ENCODE measurements at regions not wholly inside any gene's neighbourhood (a gene's known extent, or its start where the extent isn't known, plus 50 kb on each side); places are given as distances from the start of the nearest gene placed in this dataset.

DNA sequence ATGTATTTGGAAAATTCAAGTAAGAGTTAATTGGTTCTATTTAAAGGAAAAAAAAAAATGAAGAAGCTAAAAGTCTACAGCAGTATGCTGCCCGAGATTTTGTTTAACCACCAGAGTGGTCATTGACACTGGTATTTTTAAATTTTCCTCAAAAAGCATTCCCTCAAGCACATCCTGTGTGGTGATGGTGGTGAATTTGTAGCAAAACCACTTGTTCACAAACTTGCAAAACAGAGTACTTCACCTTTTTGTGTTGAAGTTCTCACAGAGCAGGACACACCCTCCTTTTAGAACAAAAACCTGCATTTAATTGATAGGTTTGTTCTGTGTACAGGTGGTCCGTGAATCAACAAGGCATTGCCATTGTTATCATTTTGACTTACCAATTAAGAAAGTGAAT, 374.2 kb downstream of the EFNA5 start:
- Histone ChIP-seq H3K27me3 (ENCODE audit: low read depth, low read length) (peaks cover 20% of the 10 kb centered on the region), H3K4me1 (ENCODE audit: low read length) (peaks cover 27% of the 10 kb centered on the region), H3K27ac (ENCODE audit: low read length) (no peak overlapping the region), H3K4me3 (ENCODE audit: low read length) (no peak overlapping the region), H3K79me2 (ENCODE audit: low read length) (no peaks in the 10 kb centered on the region), H4K20me1 (ENCODE audit: insufficient read depth, low read length) (no peaks in the 10 kb centered on the region), H3K9ac (ENCODE audit: low read length) (no peak overlapping the region), H2AFZ (ENCODE audit: low read depth, low read length) (no peak overlapping the region), H3K9me3 (ENCODE audit: insufficient read depth, low read length) (no peaks in the 10 kb centered on the region), H3K36me3 (replicated peaks; ENCODE audit: low read depth, low read length) (no peaks in the 10 kb centered on the region), H3K4me2 (ENCODE audit: low read length) (no peak overlapping the region)
- TF ChIP-seq EZH2phosphoT487 (IDR thresholded peaks at IDR 0.05; ENCODE audit: low read depth) = no peak
- TF ChIP-seq CTCF (IDR thresholded peaks at IDR 0.05; ENCODE audit: low read depth, low read length) = no peak

DNA sequence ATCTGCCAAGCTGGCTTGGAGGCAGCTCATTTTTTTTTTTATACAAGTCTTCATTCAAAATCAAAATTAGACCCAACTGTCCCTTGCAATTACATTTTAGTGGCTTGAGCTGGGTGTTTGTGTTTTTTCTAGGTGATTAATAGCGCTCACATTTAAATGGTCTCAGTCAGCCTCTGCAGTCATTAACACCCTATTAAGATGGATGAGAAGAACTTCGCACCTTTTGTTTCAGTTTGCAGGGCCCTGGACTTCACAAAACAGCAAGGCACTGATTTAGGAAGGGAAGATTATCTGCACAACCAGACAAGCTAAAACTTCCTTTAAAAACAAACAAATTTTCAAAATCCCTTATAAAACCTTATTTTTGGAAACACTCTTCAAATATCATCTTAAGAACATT, 374.8 kb downstream of the EFNA5 start:
- H3K36me3 ChIP-seq (replicated peaks; ENCODE audit: low read depth, low read length) = no peaks in the 10 kb centered on the region
- no peaks in the 10 kb centered on the region for H3K9me3 ChIP-seq (ENCODE audit: insufficient read depth, low read length)
- TF ChIP-seq EZH2phosphoT487 (IDR thresholded peaks at IDR 0.05; ENCODE audit: low read depth) (no peak), CTCF (IDR thresholded peaks at IDR 0.05; ENCODE audit: low read depth, low read length) (no peak)
- H3K4me1 ChIP-seq (ENCODE audit: low read length) = peaks cover 21% of the 10 kb centered on the region
- no peak overlapping the region for H3K4me3 ChIP-seq (ENCODE audit: low read length)
- H4K20me1 ChIP-seq (ENCODE audit: insufficient read depth, low read length) = no peaks in the 10 kb centered on the region
- H3K79me2 ChIP-seq (ENCODE audit: low read length) = no peaks in the 10 kb centered on the region
- no peak overlapping the region for H3K27ac ChIP-seq (ENCODE audit: low read length)
- no peak overlapping the region for H3K4me2 ChIP-seq (ENCODE audit: low read length)
- no peak overlapping the region for H3K9ac ChIP-seq (ENCODE audit: low read length)
- H3K27me3 ChIP-seq (ENCODE audit: low read depth, low read length) = peaks cover 20% of the 10 kb centered on the region
- H2AFZ ChIP-seq (ENCODE audit: low read depth, low read length) = no peak overlapping the region

- Histone ChIP-seq H3K4me1 (ENCODE audit: low read length) (peaks cover 22% of the 10 kb centered on the region), H3K9ac (ENCODE audit: low read length) (no peak overlapping the region), H3K79me2 (ENCODE audit: low read length) (no peaks in the 10 kb centered on the region), H3K4me2 (ENCODE audit: low read length) (0 out of 2 replicates have a peak overlapping the region, but pooled peaks have one; percentile 21), H2AFZ (ENCODE audit: low read depth, low read length) (no peak overlapping the region), H3K4me3 (ENCODE audit: low read length) (no peak overlapping the region), H3K27ac (ENCODE audit: low read length) (no peak overlapping the region), H3K36me3 (replicated peaks; ENCODE audit: low read depth, low read length) (no peaks in the 10 kb centered on the region), H4K20me1 (ENCODE audit: insufficient read depth, low read length) (no peaks in the 10 kb centered on the region), H3K27me3 (ENCODE audit: low read depth, low read length) (peaks cover 20% of the 10 kb centered on the region), H3K9me3 (ENCODE audit: insufficient read depth, low read length) (no peaks in the 10 kb centered on the region)
- TF ChIP-seq CTCF (IDR thresholded peaks at IDR 0.05; ENCODE audit: low read depth, low read length) = no peak
- no peak for TF ChIP-seq EZH2phosphoT487 (IDR thresholded peaks at IDR 0.05; ENCODE audit: low read depth)
Measured at GRCh38 chr5:107294669-107295068, 376.1 kb downstream of the EFNA5 start.

GRCh38 chr5:107294211-107294550, 376.6 kb downstream of the EFNA5 start:
- H3K4me1 ChIP-seq (ENCODE audit: low read length) = peaks cover 27% of the 10 kb centered on the region
- H3K4me2 ChIP-seq (ENCODE audit: low read length) = peak overlapping the region; percentile 50
- H3K36me3 ChIP-seq (replicated peaks; ENCODE audit: low read depth, low read length) = no peaks in the 10 kb centered on the region
- H3K27me3 ChIP-seq (ENCODE audit: low read depth, low read length) = peaks cover 20% of the 10 kb centered on the region
- no peaks in the 10 kb centered on the region for H4K20me1 ChIP-seq (ENCODE audit: insufficient read depth, low read length)
- H3K9ac ChIP-seq (ENCODE audit: low read length) = no peak overlapping the region
- no peak overlapping the region for H2AFZ ChIP-seq (ENCODE audit: low read depth, low read length)
- no peak overlapping the region for H3K4me3 ChIP-seq (ENCODE audit: low read length)
- TF ChIP-seq CTCF (IDR thresholded peaks at IDR 0.05; ENCODE audit: low read depth, low read length) = no peak
- TF ChIP-seq EZH2phosphoT487 (IDR thresholded peaks at IDR 0.05; ENCODE audit: low read depth) = no peak
- H3K9me3 ChIP-seq (ENCODE audit: insufficient read depth, low read length) = no peaks in the 10 kb centered on the region
- no peak overlapping the region for H3K27ac ChIP-seq (ENCODE audit: low read length)
- H3K79me2 ChIP-seq (ENCODE audit: low read length) = no peaks in the 10 kb centered on the region
